ENCODE measurements at regions not wholly inside any gene's neighbourhood (a gene's known extent, or its start where the extent isn't known, plus 50 kb on each side); places are given as distances from the start of the nearest gene placed in this dataset.

- Histone ChIP-seq H2AFZ (ENCODE audit: low read depth, low read length) (no peak overlapping the region), H2BK15ac (ENCODE audit: low read depth, poor library complexity, severe bottlenecking) (no peak overlapping the region), H3K9me3 (ENCODE audit: control insufficient read depth, low read length) (no peaks in the 10 kb centered on the region), H2BK5ac (ENCODE audit: low read depth, low read length, poor library complexity, severe bottlenecking) (no peak overlapping the region), H3K14ac (ENCODE audit: low read length in 2 of 2) (no peak overlapping the region), H2AK5ac (ENCODE audit: low read length, severe bottlenecking) (no peak overlapping the region), H4K91ac (ENCODE audit: low read length) (no peak overlapping the region), H3K9ac (ENCODE audit: low read length) (no peak overlapping the region), H2BK120ac (ENCODE audit: low read depth, low read length) (no peak overlapping the region), H3K4ac (ENCODE audit: low read depth in 1 of 2, low read length in 2 of 2) (no peak overlapping the region), H3K4me2 (ENCODE audit: low read length, poor library complexity, severe bottlenecking) (no peak overlapping the region), H3K18ac (ENCODE audit: low read depth in 1 of 2, low read length in 2 of 2) (no peak overlapping the region), H3K27ac (ENCODE audit: low read length, poor library complexity, severe bottlenecking) (no peak overlapping the region), H3K36me3 (ENCODE audit: control insufficient read depth in 1 of 2, insufficient read depth in 2 of 2, low read depth in 1 of 2, low read length in 2 of 2) (no peaks in the 10 kb centered on the region), H4K8ac (ENCODE audit: low read length) (no peak overlapping the region), H3K27me3 (ENCODE audit: control insufficient read depth in 1 of 2, insufficient read depth in 1 of 2, low read length in 2 of 2) (no peaks in the 10 kb centered on the region), H3K23ac (ENCODE audit: low read length in 2 of 2) (no peak overlapping the region), H2BK12ac (ENCODE audit: low read length in 2 of 2) (no peak overlapping the region), H3K4me1 (ENCODE audit: control insufficient read depth, insufficient read depth, low read depth, low read length) (no peaks in the 10 kb centered on the region), H3K4me3 (ENCODE audit: insufficient read depth in 1 of 2, low read depth in 1 of 2, low read length in 2 of 2) (no peak overlapping the region), H3K79me1 (replicated peaks; ENCODE audit: low read length, poor library complexity, severe bottlenecking) (no peaks in the 10 kb centered on the region)
- DNase-seq = no peak
- 95% methylated on average over 3 of the region's 6 CpGs for WGBS
Measured at GRCh38 chr1:218886101-218886871, 287.4 kb upstream of the LYPLAL1 start.

DNA sequence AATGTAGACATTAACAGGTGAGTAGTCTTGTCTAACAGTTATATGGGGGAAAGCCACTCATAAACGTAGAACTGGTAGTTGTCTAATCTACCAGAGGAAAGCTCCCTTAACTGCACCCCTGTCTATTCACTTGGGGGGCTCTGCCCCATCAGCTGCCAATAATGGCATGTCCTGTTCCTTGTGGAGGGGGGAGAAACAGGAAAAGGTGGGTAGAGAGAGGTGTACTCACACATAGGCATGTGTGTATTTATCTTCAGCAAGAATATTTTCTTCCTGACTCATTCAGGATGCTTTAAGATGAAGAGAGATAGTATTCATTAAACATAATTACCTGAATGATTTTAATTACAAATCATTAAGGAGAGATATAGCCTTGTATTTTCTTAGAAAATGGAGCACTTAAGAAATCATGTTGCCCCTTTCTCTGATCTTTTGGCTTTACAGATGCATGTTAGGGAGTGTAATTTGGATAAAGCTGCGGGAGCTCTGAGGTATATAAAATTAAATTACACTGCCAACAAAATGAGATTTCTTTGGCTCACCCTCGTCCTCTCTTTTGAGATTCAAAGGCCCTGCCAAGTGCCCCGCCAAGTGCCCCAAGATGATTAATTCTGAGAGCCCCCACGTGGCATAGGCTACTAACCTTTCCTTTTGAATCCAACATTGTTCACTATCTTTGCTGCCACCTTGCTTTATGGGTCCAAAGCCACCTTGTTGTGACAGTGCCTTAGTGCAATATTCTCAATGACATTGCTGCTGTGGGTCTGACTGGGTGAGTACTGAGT is 286.3 kb upstream of the LYPLAL1 start:
- no peak overlapping the region for H4K91ac ChIP-seq (ENCODE audit: low read length)
- no peak overlapping the region for H3K9ac ChIP-seq (ENCODE audit: low read length)
- no peaks in the 10 kb centered on the region for H3K79me1 ChIP-seq (replicated peaks; ENCODE audit: low read length, poor library complexity, severe bottlenecking)
- H3K4me1 ChIP-seq (ENCODE audit: control insufficient read depth, insufficient read depth, low read depth, low read length) = no peaks in the 10 kb centered on the region
- H3K9me3 ChIP-seq (ENCODE audit: control insufficient read depth, low read length) = no peaks in the 10 kb centered on the region
- H2BK5ac ChIP-seq (ENCODE audit: low read depth, low read length, poor library complexity, severe bottlenecking) = no peak overlapping the region
- H3K18ac ChIP-seq (ENCODE audit: low read depth in 1 of 2, low read length in 2 of 2) = no peak overlapping the region
- H3K4ac ChIP-seq (ENCODE audit: low read depth in 1 of 2, low read length in 2 of 2) = no peak overlapping the region
- H2BK12ac ChIP-seq (ENCODE audit: low read length in 2 of 2) = no peak overlapping the region
- no peak overlapping the region for H3K4me3 ChIP-seq (ENCODE audit: insufficient read depth in 1 of 2, low read depth in 1 of 2, low read length in 2 of 2)
- no peaks in the 10 kb centered on the region for H3K27me3 ChIP-seq (ENCODE audit: control insufficient read depth in 1 of 2, insufficient read depth in 1 of 2, low read length in 2 of 2)
- H3K23ac ChIP-seq (ENCODE audit: low read length in 2 of 2) = no peak overlapping the region
- H3K4me2 ChIP-seq (ENCODE audit: low read length, poor library complexity, severe bottlenecking) = no peak overlapping the region
- no peak overlapping the region for H3K14ac ChIP-seq (ENCODE audit: low read length in 2 of 2)
- DNase-seq = no peak
- no peak overlapping the region for H2AFZ ChIP-seq (ENCODE audit: low read depth, low read length)
- H2AK5ac ChIP-seq (ENCODE audit: low read length, severe bottlenecking) = no peak overlapping the region
- no peak overlapping the region for H3K27ac ChIP-seq (ENCODE audit: low read length, poor library complexity, severe bottlenecking)
- H4K8ac ChIP-seq (ENCODE audit: low read length) = no peak overlapping the region
- no peaks in the 10 kb centered on the region for H3K36me3 ChIP-seq (ENCODE audit: control insufficient read depth in 1 of 2, insufficient read depth in 2 of 2, low read depth in 1 of 2, low read length in 2 of 2)
- no peak overlapping the region for H2BK120ac ChIP-seq (ENCODE audit: low read depth, low read length)
- WGBS = 81% methylated on average over 4 of the region's 5 CpGs
- H2BK15ac ChIP-seq (ENCODE audit: low read depth, poor library complexity, severe bottlenecking) = no peak overlapping the region

GRCh38 chr1:218890451-218890850 is 283.2 kb upstream of the LYPLAL1 start:
- no peak overlapping the region for H3K4ac ChIP-seq (ENCODE audit: low read depth in 1 of 2, low read length in 2 of 2)
- H3K36me3 ChIP-seq (ENCODE audit: control insufficient read depth in 1 of 2, insufficient read depth in 2 of 2, low read depth in 1 of 2, low read length in 2 of 2) = no peaks in the 10 kb centered on the region
- no peaks in the 10 kb centered on the region for H3K9me3 ChIP-seq (ENCODE audit: control insufficient read depth, low read length)
- no peak overlapping the region for H2AFZ ChIP-seq (ENCODE audit: low read depth, low read length)
- no peak overlapping the region for H4K8ac ChIP-seq (ENCODE audit: low read length)
- H2BK120ac ChIP-seq (ENCODE audit: low read depth, low read length) = no peak overlapping the region
- H3K4me3 ChIP-seq (ENCODE audit: insufficient read depth in 1 of 2, low read depth in 1 of 2, low read length in 2 of 2) = no peak overlapping the region
- no peaks in the 10 kb centered on the region for H3K27me3 ChIP-seq (ENCODE audit: control insufficient read depth in 1 of 2, insufficient read depth in 1 of 2, low read length in 2 of 2)
- no peak overlapping the region for H3K23ac ChIP-seq (ENCODE audit: low read length in 2 of 2)
- 96% methylated on average over 3 of the region's 3 CpGs for WGBS
- H3K79me1 ChIP-seq (replicated peaks; ENCODE audit: low read length, poor library complexity, severe bottlenecking) = no peaks in the 10 kb centered on the region
- no peak overlapping the region for H2AK5ac ChIP-seq (ENCODE audit: low read length, severe bottlenecking)
- no peak overlapping the region for H3K9ac ChIP-seq (ENCODE audit: low read length)
- no peak overlapping the region for H2BK12ac ChIP-seq (ENCODE audit: low read length in 2 of 2)
- H3K27ac ChIP-seq (ENCODE audit: low read length, poor library complexity, severe bottlenecking) = no peak overlapping the region
- H2BK15ac ChIP-seq (ENCODE audit: low read depth, poor library complexity, severe bottlenecking) = no peak overlapping the region
- H3K18ac ChIP-seq (ENCODE audit: low read depth in 1 of 2, low read length in 2 of 2) = no peak overlapping the region
- no peak overlapping the region for H3K4me2 ChIP-seq (ENCODE audit: low read length, poor library complexity, severe bottlenecking)
- H4K91ac ChIP-seq (ENCODE audit: low read length) = no peak overlapping the region
- H2BK5ac ChIP-seq (ENCODE audit: low read depth, low read length, poor library complexity, severe bottlenecking) = no peak overlapping the region
- H3K14ac ChIP-seq (ENCODE audit: low read length in 2 of 2) = no peak overlapping the region
- H3K4me1 ChIP-seq (ENCODE audit: control insufficient read depth, insufficient read depth, low read depth, low read length) = no peaks in the 10 kb centered on the region
- DNase-seq = no peak

GRCh38 chr1:218891577-218891976 is 282.1 kb upstream of the LYPLAL1 start:
- no peak overlapping the region for H4K8ac ChIP-seq (ENCODE audit: low read length)
- H3K27me3 ChIP-seq (ENCODE audit: control insufficient read depth in 1 of 2, insufficient read depth in 1 of 2, low read length in 2 of 2) = no peaks in the 10 kb centered on the region
- H3K4me1 ChIP-seq (ENCODE audit: control insufficient read depth, insufficient read depth, low read depth, low read length) = no peaks in the 10 kb centered on the region
- no peaks in the 10 kb centered on the region for H3K36me3 ChIP-seq (ENCODE audit: control insufficient read depth in 1 of 2, insufficient read depth in 2 of 2, low read depth in 1 of 2, low read length in 2 of 2)
- no peak overlapping the region for H3K14ac ChIP-seq (ENCODE audit: low read length in 2 of 2)
- no peak overlapping the region for H3K4ac ChIP-seq (ENCODE audit: low read depth in 1 of 2, low read length in 2 of 2)
- no peak overlapping the region for H2BK12ac ChIP-seq (ENCODE audit: low read length in 2 of 2)
- H3K4me3 ChIP-seq (ENCODE audit: insufficient read depth in 1 of 2, low read depth in 1 of 2, low read length in 2 of 2) = no peak overlapping the region
- H2BK120ac ChIP-seq (ENCODE audit: low read depth, low read length) = no peak overlapping the region
- H3K18ac ChIP-seq (ENCODE audit: low read depth in 1 of 2, low read length in 2 of 2) = no peak overlapping the region
- no peak overlapping the region for H2BK15ac ChIP-seq (ENCODE audit: low read depth, poor library complexity, severe bottlenecking)
- no peak overlapping the region for H2BK5ac ChIP-seq (ENCODE audit: low read depth, low read length, poor library complexity, severe bottlenecking)
- H2AFZ ChIP-seq (ENCODE audit: low read depth, low read length) = no peak overlapping the region
- H3K9me3 ChIP-seq (ENCODE audit: control insufficient read depth, low read length) = no peaks in the 10 kb centered on the region
- H3K23ac ChIP-seq (ENCODE audit: low read length in 2 of 2) = no peak overlapping the region
- H3K27ac ChIP-seq (ENCODE audit: low read length, poor library complexity, severe bottlenecking) = no peak overlapping the region
- no peak overlapping the region for H2AK5ac ChIP-seq (ENCODE audit: low read length, severe bottlenecking)
- H3K79me1 ChIP-seq (replicated peaks; ENCODE audit: low read length, poor library complexity, severe bottlenecking) = no peaks in the 10 kb centered on the region
- DNase-seq = no peak
- no peak overlapping the region for H4K91ac ChIP-seq (ENCODE audit: low read length)
- H3K4me2 ChIP-seq (ENCODE audit: low read length, poor library complexity, severe bottlenecking) = no peak overlapping the region
- no peak overlapping the region for H3K9ac ChIP-seq (ENCODE audit: low read length)
- WGBS = 20% methylated on average over 2 of the region's 5 CpGs

Data from mesenchymal stem cell (in vitro differentiated cells and primary cell).